ENCODE measurements at regions not wholly inside any gene's neighbourhood (a gene's known extent, or its start where the extent isn't known, plus 50 kb on each side); places are given as distances from the start of the nearest gene placed in this dataset.
A peak's percentile ranks its signal among the peaks of the same experiment; 100 is the strongest.

DNA sequence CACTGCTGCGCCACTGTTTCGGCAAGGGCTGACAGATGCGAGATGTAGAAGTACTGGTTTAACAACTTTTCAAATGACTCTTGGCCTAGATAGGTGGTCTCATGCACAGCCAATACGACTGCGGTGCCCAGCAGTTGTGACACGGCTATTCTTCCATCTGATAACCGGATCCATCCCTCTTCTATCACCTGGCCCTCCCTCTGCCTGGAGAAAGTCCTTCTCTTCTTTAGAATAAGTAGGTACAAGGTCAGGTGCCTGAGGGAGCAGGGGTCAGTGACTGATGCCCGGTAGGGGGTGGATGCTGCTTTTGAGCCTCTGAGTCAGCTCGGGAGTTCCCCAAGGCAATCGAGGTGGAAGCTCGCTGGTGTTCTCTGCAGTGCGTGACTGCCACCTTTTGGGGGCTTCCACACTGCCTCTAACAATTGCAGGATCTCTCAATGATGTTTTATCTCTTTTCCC, 166.8 kb upstream of the GRIK2 start:
- no peak for DNase-seq

DNA sequence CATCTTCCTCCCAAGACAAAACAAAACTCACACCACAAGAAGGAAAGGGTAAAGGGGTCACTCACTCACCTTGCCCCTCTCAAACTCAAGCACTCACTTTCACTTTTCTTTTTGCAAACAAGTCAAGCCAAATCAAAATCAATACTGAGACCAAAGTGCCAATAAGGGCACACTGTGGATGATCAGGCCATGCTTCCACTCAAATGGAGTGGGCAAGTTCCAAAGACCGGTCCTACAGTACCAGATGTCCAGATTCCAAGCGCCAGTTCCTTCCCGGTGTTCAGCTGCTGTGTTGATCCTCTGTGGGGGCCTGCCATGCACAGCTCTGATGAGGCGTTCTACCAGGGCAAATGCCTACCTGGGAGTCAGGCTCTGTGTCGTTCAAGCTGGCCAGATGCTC, 162.6 kb upstream of the GRIK2 start:
- DNase-seq: no peak

DNA sequence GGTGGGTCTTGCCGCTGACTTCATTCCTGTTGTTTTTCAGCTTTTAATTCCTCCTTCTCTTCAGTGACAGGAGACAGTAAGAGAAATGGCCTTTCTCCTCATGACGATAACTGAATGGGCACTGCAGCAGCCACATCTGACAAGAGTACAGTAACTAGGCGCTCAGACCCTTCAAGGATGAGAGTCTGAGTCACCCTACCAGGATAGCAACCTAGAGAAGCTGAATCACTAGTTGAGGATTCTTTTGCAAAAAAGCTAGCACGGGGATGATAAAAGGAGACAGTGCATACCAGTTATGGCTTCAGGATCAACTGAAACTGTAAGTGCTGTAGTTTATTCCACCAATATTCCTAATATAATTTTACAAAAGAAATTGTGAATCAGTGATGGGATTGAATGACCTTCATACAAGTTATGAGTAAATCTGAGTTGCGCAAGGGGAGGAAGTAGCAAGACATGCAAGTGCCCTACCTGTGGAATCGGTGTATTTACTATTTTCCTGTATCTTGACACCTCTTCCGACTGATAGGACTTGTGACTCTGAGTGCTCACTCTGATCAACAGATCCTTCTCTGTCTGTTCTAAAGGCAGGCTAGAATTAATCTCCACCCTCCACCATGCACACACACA, 161.8 kb upstream of the GRIK2 start:
- DNase-seq: no peak

DNA sequence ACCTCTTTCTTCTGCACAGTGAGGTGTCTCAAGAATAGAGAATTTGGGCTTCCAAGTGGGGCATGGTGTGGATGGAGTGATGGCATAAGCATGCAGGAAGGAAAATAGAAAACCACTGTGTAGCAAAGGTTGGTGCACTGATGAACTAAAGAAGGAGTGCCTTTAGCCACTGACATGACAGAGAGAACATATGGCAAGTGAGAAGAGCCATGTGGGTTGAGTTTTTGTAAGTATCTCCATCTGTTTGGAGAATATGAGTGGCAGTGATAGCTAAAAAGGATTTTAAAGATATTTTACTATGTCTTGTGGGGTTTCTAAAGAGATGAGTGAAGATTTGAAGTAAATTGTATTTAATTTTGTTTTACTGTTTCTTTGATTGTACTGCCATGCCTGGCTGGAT, 160.5 kb upstream of the GRIK2 start:
- DNase-seq: no peak

DNA sequence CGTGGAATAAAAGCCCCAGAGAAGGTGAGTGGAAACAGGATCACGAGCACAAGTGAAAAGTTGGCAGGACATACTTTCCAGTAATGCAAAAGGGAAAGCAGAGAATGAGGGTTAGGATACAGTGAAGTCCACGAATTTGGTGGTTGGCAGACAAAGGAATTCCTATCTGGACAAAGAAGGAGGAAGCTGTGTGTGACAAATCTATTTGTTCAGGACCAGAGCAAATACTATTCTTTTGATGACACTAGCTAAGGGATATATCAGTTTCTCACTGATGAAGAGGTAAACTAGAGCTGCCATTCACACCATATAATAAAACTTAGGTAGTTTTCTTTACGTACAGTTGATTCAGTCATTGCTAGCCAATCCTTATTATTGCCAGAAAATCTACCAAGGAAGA, 156.8 kb upstream of the GRIK2 start:
- DNase-seq: no peak

DNA sequence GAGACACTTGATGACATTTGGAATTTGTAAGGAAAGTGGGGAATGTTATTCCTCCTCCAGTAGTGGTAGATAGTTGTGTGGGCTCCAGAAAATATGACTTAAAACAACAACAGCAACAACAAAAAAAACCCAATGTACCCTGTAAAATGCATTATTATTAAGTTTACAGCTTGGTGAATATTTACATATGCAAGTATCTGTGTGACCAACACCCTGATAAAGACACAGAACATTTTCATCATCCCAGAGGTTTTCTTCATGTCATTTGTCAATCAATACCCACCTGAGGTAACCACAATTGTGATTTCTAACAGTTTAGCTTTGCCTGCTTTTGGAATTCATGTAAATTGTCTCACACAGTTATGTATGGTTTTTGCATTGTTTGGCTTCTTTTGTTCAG, 152.1 kb upstream of the GRIK2 start:
- DNase-seq: no peak

DNA sequence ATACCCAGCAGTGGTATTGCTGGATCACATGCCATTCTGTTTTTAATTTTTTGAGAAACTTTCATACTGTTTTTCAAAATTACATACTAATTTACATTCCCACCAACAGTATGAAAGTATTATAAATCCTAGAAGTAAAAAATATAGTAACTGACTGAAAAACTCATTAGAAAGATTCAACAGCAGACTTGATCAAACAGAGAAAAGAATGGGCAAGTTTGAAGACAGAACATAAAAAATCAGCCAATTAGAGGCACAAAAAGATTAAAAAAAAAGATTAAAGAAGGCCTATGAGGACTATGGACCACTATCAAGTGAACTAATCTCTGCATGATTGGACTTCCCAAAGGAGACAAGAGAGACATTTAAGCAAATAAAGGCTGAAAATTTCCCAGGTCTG, 144.0 kb upstream of the GRIK2 start:
- no peak for DNase-seq

DNA sequence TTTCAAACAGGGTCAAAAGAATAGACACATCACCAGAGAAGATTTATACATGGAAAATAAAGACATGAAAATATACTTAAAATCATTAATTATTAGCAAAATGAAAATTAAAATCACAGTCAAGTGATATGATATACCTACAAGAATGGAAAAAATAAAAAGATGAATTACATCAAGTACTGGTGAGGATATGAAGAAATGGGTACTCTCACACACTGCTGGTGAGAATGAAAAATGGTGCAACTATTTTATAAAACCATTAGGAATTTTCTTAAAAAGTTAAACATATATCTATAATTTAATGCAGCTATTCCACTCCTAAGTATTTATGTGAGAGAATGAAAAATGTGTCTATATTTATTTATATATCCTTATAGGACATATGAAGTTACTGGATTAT, 136.3 kb upstream of the GRIK2 start:
- DNase-seq: no peak

DNA sequence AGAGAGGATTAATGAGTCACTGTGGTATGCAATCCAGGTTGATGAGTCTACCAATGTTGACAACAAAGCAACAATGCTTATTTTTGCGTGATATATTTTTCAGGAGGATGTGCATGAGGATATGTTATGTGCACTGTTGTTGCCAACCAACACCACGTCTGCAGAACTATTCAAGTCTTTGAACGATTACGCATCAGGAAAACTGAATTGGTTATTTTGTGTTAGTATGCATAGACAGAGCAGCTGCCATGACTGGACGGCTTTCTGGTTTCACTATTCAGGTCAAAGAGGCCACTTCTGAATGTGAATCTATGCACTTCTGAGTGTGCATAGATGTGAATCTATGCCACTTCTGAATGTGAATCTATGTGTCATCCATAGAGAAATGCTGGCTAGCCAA, 134.0 kb upstream of the GRIK2 start:
- DNase-seq: no peak

DNA sequence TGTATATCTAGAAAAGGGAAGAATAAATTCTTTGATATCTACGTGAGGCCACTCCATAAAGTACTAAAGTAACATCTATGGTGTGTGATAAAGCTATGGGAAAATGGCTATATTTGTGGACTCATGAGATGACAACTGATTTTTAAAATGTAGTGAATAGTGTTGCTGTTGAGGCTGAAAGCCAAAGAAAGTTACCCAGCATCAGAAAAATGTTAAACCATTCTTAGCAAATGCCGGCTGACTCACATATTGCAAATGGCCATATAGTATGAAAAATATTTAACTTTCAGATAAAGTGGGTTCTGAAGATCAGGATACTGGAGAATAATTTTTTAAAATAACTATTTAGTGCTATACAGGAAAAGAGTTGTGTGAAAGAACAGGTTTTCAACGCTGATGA, 129.9 kb upstream of the GRIK2 start:
- no peak for DNase-seq

DNA sequence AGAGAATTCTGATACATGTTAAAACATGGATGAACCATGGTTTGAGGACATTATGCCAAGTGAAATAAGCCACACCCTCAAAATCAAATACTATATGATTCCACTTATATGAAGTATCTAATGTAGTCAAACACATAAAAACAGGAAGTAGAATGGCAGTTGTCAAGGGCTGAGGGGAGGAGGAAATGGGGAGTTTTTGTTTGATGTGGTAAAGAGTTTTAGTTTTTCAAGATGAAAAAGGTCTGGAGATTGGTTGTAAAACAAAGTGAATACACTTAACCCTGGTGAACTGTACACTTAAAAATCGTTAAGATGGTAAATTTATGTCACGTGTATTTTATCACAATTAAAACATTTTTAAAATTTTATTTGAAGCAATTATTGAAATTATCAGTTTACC, 127.4 kb upstream of the GRIK2 start:
- peak in 1 of 2 donors; percentile 14 for DNase-seq

DNA sequence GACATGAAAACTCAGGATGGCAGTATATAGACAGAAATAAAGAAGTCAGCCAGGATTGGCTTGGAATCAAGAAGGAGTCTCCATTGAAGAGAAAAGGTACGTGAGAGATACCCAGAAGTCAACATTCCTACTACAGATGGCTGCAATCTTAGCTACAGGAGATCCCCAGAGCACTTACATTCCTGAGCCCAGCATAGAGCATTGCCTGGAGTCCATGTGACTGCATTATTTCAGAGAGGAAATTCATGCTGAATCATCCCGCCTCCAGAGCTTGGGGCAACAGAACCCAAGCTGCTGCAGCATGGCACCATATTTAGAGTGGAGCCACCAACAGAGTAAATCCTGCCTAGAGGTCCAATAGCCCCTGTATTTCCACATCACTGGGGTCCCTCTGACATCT, 125.0 kb upstream of the GRIK2 start:
- no peak for DNase-seq

DNA sequence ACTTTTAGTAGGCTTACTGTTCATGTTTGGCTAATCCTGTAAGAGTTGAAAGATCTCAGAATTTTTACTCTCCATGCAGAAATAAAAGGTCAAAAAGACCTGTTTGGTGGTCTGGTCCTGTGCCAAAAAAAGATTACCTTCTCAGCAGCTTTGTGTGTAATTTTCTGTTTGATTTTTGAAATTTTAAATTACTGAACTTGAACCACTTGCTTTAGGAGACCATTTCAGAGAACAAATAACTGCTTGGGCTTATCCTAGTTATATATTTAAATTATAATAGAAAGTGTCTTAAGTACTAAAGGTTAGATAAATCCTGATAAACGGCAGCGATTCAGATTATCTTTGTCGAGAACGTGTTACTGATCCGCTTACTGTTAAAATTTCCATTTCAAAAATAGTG, 118.3 kb upstream of the GRIK2 start:
- DNase-seq: no peak

DNA sequence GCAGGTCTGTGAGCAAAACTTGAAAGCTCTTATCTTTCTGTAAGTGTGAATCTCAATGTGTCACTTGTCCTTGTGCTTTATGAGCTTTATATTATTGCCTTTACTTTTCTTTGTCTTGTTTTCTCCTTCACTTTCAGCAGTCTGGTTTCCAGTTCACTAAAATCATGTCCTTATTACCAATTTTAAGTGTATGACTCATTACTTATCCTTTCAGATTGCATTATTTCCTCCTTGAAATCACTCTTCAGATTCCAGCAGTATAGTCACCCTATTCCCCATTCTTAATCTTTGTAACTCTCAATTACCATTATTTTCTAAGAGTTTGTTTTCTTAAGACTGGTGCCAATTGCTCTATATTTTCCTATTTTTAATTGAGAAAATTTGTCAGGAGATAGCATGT, 117.4 kb upstream of the GRIK2 start:
- DNase-seq: no peak

DNA sequence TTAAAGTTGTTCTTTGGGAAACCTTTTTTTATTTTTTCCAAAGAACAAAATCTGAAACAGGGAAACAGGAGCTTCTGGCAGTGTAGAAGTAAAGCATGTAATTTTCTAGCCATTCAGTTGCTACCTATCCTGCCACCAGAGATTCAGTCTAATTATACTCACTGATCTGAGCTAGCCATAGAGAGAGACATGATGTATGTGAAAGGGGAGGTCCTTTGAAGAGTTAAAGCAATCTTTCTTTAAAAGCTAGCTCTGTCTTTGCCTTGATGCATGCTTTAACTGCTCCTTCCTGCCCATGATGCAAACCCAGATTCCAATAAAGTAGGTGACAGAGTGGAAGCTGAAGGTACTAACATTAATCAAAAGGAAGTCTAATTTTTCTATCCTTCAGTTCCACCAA, 114.1 kb upstream of the GRIK2 start:
- DNase-seq: no peak

DNA sequence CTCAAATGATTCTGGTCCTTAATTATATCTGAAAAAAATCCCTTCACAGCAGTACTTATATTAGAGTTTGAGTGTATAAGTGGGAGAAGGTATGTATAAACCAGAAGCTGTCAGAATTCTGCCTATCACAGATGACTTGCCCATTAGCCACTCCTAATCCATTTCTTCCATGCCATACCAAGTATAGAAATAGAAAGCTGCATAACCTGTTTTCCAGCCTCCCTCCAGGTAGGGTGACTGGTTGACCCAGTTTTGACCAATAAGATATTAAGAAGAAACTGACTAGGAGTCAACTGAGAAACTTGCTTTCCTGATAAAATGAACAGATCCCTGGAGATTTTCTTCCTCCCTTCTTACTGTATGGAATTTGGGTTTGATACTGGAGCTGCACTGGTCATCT, 112.2 kb upstream of the GRIK2 start:
- no peak for DNase-seq

DNA sequence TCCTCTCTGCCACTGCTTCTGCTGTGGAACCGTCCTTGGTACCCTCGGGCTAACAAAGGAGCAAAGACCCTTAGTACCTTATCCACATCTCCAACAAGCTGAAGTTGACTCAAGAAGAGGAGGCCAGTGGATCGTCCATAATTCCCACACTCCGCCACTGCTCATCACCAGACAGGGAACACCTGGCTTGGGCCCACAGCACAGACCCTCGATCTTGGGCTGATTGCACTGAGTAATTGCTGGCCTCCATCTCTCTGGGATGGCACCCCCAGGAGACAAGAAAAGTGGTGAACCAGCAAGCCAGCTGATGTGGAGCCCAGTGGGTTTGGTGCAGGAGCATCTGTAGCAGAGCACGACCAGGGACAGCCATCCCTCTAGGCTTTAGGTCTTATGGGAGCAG, 109.4 kb upstream of the GRIK2 start:
- DNase-seq: no peak

DNA sequence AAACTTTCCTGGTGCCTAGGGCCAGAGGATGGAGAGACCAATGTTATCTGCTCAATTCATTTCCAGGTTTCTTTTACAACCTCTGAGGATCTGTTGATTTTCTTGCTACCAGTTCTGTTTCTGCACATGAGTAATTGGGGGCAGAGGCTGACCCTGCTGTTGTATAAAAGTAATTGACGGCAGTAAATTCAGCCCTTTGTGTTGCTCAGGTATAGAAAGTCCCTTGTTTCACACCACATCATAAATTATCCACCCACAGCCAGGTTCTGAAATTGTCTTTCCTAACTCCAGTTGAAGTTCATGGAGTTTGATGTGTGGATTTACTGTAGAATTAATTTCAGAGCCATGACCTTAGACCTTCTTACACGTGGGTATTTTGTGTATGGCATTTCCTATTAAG, 107.4 kb upstream of the GRIK2 start:
- no peak for DNase-seq

DNA sequence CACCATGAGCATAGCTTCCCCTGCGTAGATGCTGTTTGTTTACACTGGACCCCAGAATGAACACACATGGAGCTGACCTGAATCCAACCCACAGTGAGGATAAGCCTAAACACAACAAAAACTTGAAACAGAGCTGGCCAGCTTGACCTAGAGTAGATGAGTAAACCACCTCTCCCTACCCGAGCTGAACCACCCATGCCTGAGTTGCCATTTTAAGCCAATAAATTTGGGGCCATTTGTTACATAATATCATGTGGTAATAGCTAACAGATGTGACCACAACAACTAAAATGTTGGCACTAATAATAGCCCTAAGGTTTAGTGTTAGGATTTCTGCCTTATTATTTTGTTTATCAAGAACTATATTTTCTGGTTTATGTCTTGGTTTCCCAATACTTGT, 103.2 kb upstream of the GRIK2 start:
- DNase-seq: no peak

DNA sequence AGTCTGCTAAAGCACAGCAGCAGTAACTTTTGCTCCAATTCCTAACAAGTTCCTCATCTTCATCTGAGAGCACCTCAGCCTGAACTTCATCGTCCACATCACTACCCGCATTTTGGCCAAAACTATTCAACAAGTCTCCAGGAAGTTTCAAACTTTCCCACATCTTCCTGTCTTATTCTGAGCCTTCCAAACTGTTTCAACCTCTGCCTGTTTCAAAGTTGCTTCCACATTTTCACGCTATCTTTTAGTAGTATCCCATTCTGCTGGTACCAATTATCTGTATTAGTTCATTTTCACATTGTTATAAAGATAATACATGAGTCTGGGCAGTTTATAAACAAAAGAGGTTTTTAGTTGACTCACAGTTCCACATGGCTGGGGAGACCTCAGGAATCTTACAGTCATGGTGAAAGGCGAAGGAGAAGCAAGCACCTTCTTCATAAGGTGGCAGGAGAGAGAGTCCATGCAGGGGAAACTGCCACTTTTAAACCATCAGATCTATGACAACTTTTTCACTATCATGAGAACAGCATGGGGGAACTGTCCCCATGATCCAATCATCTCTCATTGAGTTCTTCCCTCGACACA, 99.4 kb upstream of the GRIK2 start:
- no peak for DNase-seq

DNA sequence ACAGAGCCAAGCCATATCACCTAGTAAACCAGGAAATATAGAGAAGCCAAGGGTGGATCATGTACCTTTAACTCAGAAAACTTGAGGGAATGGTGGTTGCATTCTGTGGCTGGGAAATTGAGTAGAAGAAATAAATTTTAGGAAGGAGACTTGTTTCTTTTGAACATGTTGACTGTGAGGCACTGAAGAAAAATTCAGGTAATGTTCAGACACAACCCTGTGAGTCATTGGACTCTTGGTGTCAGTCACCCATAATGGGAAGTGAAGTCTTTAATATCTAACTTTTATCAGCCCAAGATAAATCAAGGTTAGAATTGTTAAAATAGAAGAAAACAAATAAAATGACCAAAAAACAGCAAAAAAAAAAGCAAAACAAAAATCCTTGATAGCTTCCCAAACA, 98.8 kb upstream of the GRIK2 start:
- DNase-seq: no peak

DNA sequence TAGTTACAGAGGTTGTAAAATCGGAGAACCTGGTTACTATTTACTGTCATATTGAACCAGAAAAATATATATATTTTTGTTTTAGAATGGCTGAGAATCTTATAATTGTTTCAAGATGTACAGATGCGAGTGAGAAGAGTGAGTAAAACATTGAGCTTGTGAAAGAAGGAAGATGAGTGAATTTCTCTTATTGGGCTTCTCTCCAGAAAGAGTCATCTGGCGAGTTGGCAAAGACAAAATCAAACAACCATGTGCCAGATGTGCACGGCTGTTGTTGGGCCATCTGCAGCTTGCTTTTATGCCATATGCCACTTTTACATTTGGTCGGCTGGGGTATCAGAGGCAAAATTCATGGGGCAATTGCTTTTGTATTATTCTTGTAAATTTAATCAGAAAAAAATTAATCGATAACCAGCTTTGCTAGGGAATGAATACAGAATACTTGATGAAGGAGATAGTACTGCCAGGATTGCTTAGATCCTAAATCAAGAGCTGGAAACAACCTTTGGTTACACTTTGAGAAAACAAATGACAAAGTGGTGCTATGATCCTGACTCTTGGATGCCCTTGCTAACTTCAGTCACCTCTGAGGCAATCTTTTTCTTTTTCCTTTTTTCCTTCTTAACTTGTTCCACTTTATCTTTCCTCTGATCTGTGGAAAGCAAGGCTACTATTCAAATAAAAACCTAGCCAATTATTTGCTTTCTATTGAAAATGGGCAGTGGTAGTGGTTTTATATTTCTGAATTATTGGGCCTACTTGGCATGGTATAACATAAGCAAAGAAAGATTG, 97.1 kb upstream of the GRIK2 start:
- no peak for DNase-seq

DNA sequence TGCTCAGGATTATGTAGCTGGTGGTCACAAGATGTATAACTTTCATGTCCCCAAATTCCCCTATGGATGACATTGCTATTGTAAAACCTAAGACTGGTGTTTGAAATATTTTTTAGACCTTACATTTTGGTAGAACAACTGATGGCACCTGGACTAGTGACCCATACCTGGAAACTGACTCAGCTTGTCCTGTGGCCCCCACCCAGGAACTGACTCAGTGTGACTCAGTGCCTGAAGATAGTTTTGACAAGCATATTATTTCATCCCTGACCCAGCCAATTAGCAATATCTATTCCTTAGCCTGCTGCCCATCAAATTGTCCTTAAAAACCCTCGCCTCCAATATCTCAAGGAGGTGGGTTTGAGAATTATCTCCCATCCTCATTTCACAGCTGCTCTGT, 90.9 kb upstream of the GRIK2 start:
- DNase-seq: no peak

DNA sequence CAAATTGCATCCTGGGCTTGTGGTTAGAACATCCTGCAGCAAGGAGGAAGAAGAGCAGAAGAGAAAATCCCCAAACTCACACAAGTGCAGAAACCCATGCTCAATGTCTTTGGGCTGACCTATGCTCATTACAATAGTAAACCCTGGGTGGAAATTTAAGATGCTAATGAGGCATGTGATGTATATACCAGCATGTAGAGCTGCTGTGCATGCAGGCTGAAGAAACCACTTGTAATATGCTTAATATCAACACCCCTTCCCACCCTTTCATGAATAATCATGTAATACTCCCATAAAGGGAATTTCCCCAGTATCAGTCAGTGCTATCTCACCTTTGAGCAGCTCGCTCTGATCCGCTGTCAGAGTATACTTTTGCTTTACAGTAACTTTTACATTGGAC, 90.0 kb upstream of the GRIK2 start:
- DNase-seq: no peak

DNA sequence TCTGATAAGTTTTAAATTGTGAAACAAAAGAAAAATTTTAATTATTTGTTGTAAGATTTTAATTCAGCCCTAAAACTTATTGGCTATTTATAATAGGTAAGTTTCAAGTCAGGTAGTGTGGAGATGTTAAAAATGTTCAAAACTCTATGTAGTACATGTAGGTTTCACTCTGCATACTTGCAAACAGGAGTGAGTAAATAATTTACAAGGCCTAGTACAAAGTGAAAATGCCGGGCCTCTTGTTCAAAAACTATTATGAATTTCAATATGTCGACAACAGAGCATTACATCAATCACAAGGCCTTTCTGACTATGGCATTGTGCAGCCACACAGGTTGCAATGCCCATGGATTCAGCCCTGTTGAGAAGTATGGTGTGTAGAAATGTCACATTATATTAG, 80.9 kb upstream of the GRIK2 start:
- DNase-seq: no peak
